ENCODE measurements at regions not wholly inside any gene's neighbourhood (a gene's known extent, or its start where the extent isn't known, plus 50 kb on each side); places are given as distances from the start of the nearest gene placed in this dataset.

DNA sequence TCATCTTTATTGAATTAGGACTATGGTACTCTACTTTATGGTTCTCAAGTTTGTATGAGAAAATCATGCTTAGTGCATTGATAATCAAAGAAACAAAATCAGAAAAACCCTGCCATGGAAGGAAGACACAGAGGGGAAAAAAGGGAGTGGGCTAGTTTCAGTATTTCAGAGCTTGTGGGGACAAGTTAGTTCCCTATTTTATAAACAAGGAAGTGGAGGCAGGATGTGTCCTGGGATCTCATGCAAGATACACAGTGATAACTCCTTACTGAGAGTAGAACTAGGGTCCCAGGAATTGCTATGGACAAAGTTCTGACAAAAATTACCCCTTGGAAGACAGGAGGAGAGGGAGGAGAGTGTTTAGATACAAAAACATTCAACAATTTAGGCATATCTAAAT is 1277.3 kb downstream of the UQCRFS1 start:
- TF ChIP-seq REST (tag by site-specific recombination; IDR thresholded peaks at IDR 0.05) (no peak), KLF1 (tag by site-specific recombination; IDR thresholded peaks at IDR 0.05) (no peak), ZNF16 (tag by site-specific recombination; IDR thresholded peaks at IDR 0.05; ENCODE audit: low read depth) (no peak), ZNF214 (tag by site-specific recombination; IDR thresholded peaks at IDR 0.05; ENCODE audit: borderline replicate concordance) (no peak)
